ENCODE measurements at regions not wholly inside any gene's neighbourhood (a gene's known extent, or its start where the extent isn't known, plus 50 kb on each side); places are given as distances from the start of the nearest gene placed in this dataset.

GRCh38 chr12:58189030-58189429 is 247.7 kb downstream of the ATP23 start:
- WGBS (ENCODE audit: insufficient coverage): no CpG with 5 or more reads among the region's 1 CpG
- H3K27ac Mint-ChIP-seq: no peak overlapping the region
- no peaks in the 10 kb centered on the region for H3K36me3 Mint-ChIP-seq
- Histone ChIP-seq H3K9me3 (no peaks in the 10 kb centered on the region), H3K4me3 (ENCODE audit: control insufficient read depth in 1 of 2, extremely low read depth in 1 of 2, low read length in 1 of 2) (no peak overlapping the region), H3K27me3 (replicated peaks in 1 of 2; ENCODE audit: control insufficient read depth in 2 of 2, extremely low read depth in 1 of 2, insufficient read depth in 2 of 2, low read length in 1 of 2) (no peaks in the 10 kb centered on the region), H3K4me1 (ENCODE audit: control insufficient read depth in 1 of 2, extremely low read depth in 1 of 2, insufficient read depth in 2 of 2, low read length in 2 of 2) (no peaks in the 10 kb centered on the region), H3K27ac (ENCODE audit: low read length) (no peak overlapping the region), H3K36me3 (ENCODE audit: control insufficient read depth in 2 of 2, extremely low read depth in 1 of 2, insufficient read depth in 1 of 2, low read length in 1 of 2) (no peaks in the 10 kb centered on the region)
- H3K27me3 Mint-ChIP-seq: peaks cover 4 to 8% of the 10 kb centered on the region in 2 donors
- H3K4me3 Mint-ChIP-seq: no peak overlapping the region
- no peak for ATAC-seq (replicated peaks in 1 of 4)
- no peaks in the 10 kb centered on the region for H3K4me1 Mint-ChIP-seq
- no peak for DNase-seq
- ChIA-PET POLR2A (no interaction called here), CTCF (no interaction called here)
- peaks cover 0 to 16% (median 8%) of the 10 kb centered on the region in 3 donors for H3K9me3 Mint-ChIP-seq

DNA sequence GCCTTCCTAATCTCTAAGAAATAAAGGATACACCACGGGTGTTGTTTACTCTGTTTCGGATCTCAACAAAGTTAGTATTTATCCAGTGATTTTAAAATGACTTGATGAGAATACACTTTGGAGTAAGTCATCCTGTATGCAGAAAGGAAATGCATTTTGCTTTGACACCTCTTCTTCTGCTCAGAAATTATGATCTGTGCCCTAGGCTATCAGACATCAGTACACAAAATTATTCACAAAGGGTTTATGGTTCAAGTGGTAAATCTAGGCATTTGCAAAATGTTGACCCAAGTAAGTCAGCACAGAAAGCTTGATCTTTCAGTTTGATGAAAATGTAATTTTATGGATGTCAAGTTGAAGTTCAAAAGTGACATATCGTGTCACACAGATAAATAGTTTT is 248.5 kb downstream of the ATP23 start:
- CTCF ChIA-PET: no interaction called here
- no CpG with 5 or more reads among the region's 3 CpGs for WGBS (ENCODE audit: insufficient coverage)

DNA sequence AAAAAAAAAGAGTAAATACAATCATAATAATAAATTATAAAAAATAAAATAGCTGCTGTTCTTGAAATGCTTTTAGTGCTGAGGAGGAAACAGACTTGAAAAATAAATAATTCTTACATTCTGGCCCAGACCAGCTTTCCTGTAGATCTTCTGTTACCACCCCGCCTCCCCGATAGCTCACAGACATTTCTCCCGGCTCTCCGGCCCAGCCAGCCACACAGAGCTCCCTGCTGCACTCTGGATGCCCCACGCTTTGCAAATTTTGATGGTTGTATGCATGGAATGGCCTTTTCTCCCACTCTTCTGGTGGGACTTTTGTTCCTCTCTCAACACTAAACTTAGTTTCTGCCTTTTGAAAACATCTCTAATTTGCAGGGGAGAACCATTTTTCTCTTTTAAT is 249.3 kb downstream of the ATP23 start:
- Histone ChIP-seq H3K9me3 (no peaks in the 10 kb centered on the region), H3K36me3 (ENCODE audit: control insufficient read depth in 2 of 2, extremely low read depth in 1 of 2, insufficient read depth in 1 of 2, low read length in 1 of 2) (no peaks in the 10 kb centered on the region), H3K4me1 (ENCODE audit: control insufficient read depth in 1 of 2, extremely low read depth in 1 of 2, insufficient read depth in 2 of 2, low read length in 2 of 2) (no peaks in the 10 kb centered on the region), H3K4me3 (ENCODE audit: control insufficient read depth in 1 of 2, extremely low read depth in 1 of 2, low read length in 1 of 2) (no peak overlapping the region), H3K27ac (ENCODE audit: low read length) (no peak overlapping the region), H3K27me3 (replicated peaks in 1 of 2; ENCODE audit: control insufficient read depth in 2 of 2, extremely low read depth in 1 of 2, insufficient read depth in 2 of 2, low read length in 1 of 2) (no peaks in the 10 kb centered on the region)
- H3K4me3 Mint-ChIP-seq: no peak overlapping the region
- ChIA-PET CTCF (interaction anchor here in 1 of 2 donors (0.5 kb wide), 1 partner anchor 65 kb away, joined by 3 read pairs; no protein-coding TSS in a partner anchor), POLR2A (no interaction called here)
- H3K27ac Mint-ChIP-seq: no peak overlapping the region
- DNase-seq (no peak), ATAC-seq (replicated peaks in 1 of 4) (no peak)
- no peaks in the 10 kb centered on the region for H3K36me3 Mint-ChIP-seq
- H3K4me1 Mint-ChIP-seq: no peaks in the 10 kb centered on the region
- peaks cover under 1 to 12% of the 10 kb centered on the region in 2 donors for H3K27me3 Mint-ChIP-seq
- peaks cover 0 to 13% (median 8%) of the 10 kb centered on the region in 3 donors for H3K9me3 Mint-ChIP-seq
- WGBS (ENCODE audit: insufficient coverage): no CpG with 5 or more reads among the region's 5 CpGs

More for the DNA sequence above, 248.5 kb downstream of the ATP23 start:
- no peaks in the 10 kb centered on the region for H3K36me3 Mint-ChIP-seq
- Histone ChIP-seq H3K4me3 (ENCODE audit: control insufficient read depth in 1 of 2, extremely low read depth in 1 of 2, low read length in 1 of 2) (no peak overlapping the region), H3K36me3 (ENCODE audit: control insufficient read depth in 2 of 2, extremely low read depth in 1 of 2, insufficient read depth in 1 of 2, low read length in 1 of 2) (no peaks in the 10 kb centered on the region), H3K27ac (ENCODE audit: low read length) (no peak overlapping the region), H3K9me3 (no peaks in the 10 kb centered on the region), H3K4me1 (ENCODE audit: control insufficient read depth in 1 of 2, extremely low read depth in 1 of 2, insufficient read depth in 2 of 2, low read length in 2 of 2) (no peaks in the 10 kb centered on the region), H3K27me3 (replicated peaks in 1 of 2; ENCODE audit: control insufficient read depth in 2 of 2, extremely low read depth in 1 of 2, insufficient read depth in 2 of 2, low read length in 1 of 2) (no peaks in the 10 kb centered on the region)
- peaks cover 4 to 8% of the 10 kb centered on the region in 2 donors for H3K27me3 Mint-ChIP-seq
- H3K9me3 Mint-ChIP-seq: peaks cover 0 to 16% (median 8%) of the 10 kb centered on the region in 3 donors
- POLR2A ChIA-PET: no interaction called here
- H3K4me3 Mint-ChIP-seq: no peak overlapping the region
- DNase-seq (no peak), ATAC-seq (replicated peaks in 1 of 4) (no peak)
- no peaks in the 10 kb centered on the region for H3K4me1 Mint-ChIP-seq
- no peak overlapping the region for H3K27ac Mint-ChIP-seq

DNA sequence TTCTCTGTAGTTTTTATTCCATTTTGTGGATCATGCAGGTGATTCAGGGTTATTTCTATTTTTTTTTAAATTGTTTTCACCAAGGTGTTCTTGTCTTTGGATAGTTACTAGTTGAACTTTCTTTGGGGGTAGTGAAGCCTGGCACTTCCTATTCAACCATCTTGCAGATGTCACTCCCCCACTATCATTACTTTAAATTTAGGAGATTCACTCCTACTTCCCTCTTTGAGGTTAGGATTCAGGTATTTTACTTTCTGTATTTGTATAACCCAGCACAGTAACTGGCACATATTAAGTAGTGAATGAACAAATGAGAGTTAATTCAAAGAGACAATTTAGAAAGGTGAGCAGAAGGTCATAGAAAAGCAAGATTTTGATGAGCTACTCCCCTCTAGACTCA is 255.6 kb downstream of the ATP23 start:
- Histone ChIP-seq H3K4me1 (ENCODE audit: control insufficient read depth in 1 of 2, extremely low read depth in 1 of 2, insufficient read depth in 2 of 2, low read length in 2 of 2) (no peaks in the 10 kb centered on the region), H3K9me3 (no peaks in the 10 kb centered on the region), H3K27ac (ENCODE audit: low read length) (no peak overlapping the region), H3K36me3 (ENCODE audit: control insufficient read depth in 2 of 2, extremely low read depth in 1 of 2, insufficient read depth in 1 of 2, low read length in 1 of 2) (no peaks in the 10 kb centered on the region), H3K27me3 (replicated peaks in 1 of 2; ENCODE audit: control insufficient read depth in 2 of 2, extremely low read depth in 1 of 2, insufficient read depth in 2 of 2, low read length in 1 of 2) (no peaks in the 10 kb centered on the region), H3K4me3 (ENCODE audit: control insufficient read depth in 1 of 2, extremely low read depth in 1 of 2, low read length in 1 of 2) (no peak overlapping the region)
- DNase-seq (no peak), ATAC-seq (replicated peaks in 1 of 4) (no peak)
- Mint-ChIP-seq H3K9me3 (no peaks in the 10 kb centered on the region), H3K27me3 (peaks cover 28 to 40% of the 10 kb centered on the region in 2 donors), H3K4me1 (no peaks in the 10 kb centered on the region), H3K36me3 (no peaks in the 10 kb centered on the region), H3K4me3 (no peak overlapping the region), H3K27ac (no peak overlapping the region)
- ChIA-PET POLR2A (no interaction called here), CTCF (no interaction called here)

- ChIA-PET POLR2A (no interaction called here), CTCF (no interaction called here)
- peaks cover 0 to 3% (median 0%) of the 10 kb centered on the region in 3 donors for H3K4me1 Mint-ChIP-seq
- no peak for DNase-seq
- WGBS (ENCODE audit: insufficient coverage): 71% methylated on average over 2 of the region's 3 CpGs
- no peaks in the 10 kb centered on the region for H3K9me3 Mint-ChIP-seq
- no peak for ATAC-seq (replicated peaks in 1 of 4)
- H3K27ac Mint-ChIP-seq: no peak overlapping the region
- H3K27ac ChIP-seq (ENCODE audit: low read length): no peak overlapping the region
- no peaks in the 10 kb centered on the region for H3K36me3 Mint-ChIP-seq
- H3K27me3 ChIP-seq (replicated peaks in 1 of 2; ENCODE audit: control insufficient read depth in 2 of 2, extremely low read depth in 1 of 2, insufficient read depth in 2 of 2, low read length in 1 of 2): no peaks in the 10 kb centered on the region
- H3K4me3 ChIP-seq (ENCODE audit: control insufficient read depth in 1 of 2, extremely low read depth in 1 of 2, low read length in 1 of 2): no peak overlapping the region
- H3K4me1 ChIP-seq (ENCODE audit: control insufficient read depth in 1 of 2, extremely low read depth in 1 of 2, insufficient read depth in 2 of 2, low read length in 2 of 2): no peaks in the 10 kb centered on the region
- H3K4me3 Mint-ChIP-seq: no peak overlapping the region
- no peaks in the 10 kb centered on the region for H3K9me3 ChIP-seq
- peaks cover 25% of the 10 kb centered on the region in 2 donors for H3K27me3 Mint-ChIP-seq
- no peaks in the 10 kb centered on the region for H3K36me3 ChIP-seq (ENCODE audit: control insufficient read depth in 2 of 2, extremely low read depth in 1 of 2, insufficient read depth in 1 of 2, low read length in 1 of 2)
Measured at GRCh38 chr12:58202933-58203718, 261.8 kb downstream of the ATP23 start.

DNA sequence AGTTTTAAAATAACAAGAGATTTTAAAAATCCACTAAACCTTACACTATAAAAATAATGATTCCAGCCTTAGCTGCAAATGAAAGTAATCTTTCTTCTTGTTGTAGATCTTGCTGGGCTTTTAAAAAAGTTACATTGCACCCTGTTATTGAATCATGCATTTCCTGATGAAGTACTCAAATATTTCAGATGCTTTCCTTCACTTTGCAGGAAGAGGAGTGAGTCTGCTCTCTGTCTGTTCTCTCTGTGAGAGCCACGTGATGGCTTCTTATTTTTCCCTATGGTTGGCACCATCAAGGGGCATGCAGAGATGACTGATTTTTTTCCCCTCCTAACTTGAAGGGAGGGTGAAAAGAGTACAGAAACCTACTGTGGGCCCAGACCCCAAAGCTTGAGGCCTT is 262.7 kb downstream of the ATP23 start:
- Histone ChIP-seq H3K27ac (ENCODE audit: low read length) (no peak overlapping the region), H3K36me3 (ENCODE audit: control insufficient read depth in 2 of 2, extremely low read depth in 1 of 2, insufficient read depth in 1 of 2, low read length in 1 of 2) (no peaks in the 10 kb centered on the region), H3K9me3 (no peaks in the 10 kb centered on the region), H3K4me3 (ENCODE audit: control insufficient read depth in 1 of 2, extremely low read depth in 1 of 2, low read length in 1 of 2) (no peak overlapping the region), H3K4me1 (ENCODE audit: control insufficient read depth in 1 of 2, extremely low read depth in 1 of 2, insufficient read depth in 2 of 2, low read length in 2 of 2) (no peaks in the 10 kb centered on the region), H3K27me3 (replicated peaks in 1 of 2; ENCODE audit: control insufficient read depth in 2 of 2, extremely low read depth in 1 of 2, insufficient read depth in 2 of 2, low read length in 1 of 2) (no peaks in the 10 kb centered on the region)
- H3K27ac Mint-ChIP-seq: no peak overlapping the region
- no peaks in the 10 kb centered on the region for H3K36me3 Mint-ChIP-seq
- DNase-seq: no peak
- ChIA-PET CTCF (no interaction called here), POLR2A (no interaction called here)
- no peak for ATAC-seq (replicated peaks in 1 of 4)
- WGBS (ENCODE audit: insufficient coverage): no CpG with 5 or more reads among the region's 1 CpG
- H3K4me1 Mint-ChIP-seq: peaks cover 0 to 3% (median 0%) of the 10 kb centered on the region in 3 donors
- H3K4me3 Mint-ChIP-seq: no peak overlapping the region
- no peaks in the 10 kb centered on the region for H3K9me3 Mint-ChIP-seq
- H3K27me3 Mint-ChIP-seq: peaks cover 17 to 23% of the 10 kb centered on the region in 2 donors

- Mint-ChIP-seq H3K4me1 (peaks cover 0 to 3% (median 0%) of the 10 kb centered on the region in 3 donors), H3K27ac (no peak overlapping the region), H3K4me3 (no peak overlapping the region), H3K36me3 (no peaks in the 10 kb centered on the region), H3K9me3 (no peaks in the 10 kb centered on the region), H3K27me3 (peaks cover 9 to 13% of the 10 kb centered on the region in 2 donors)
- 70% methylated on average over 1 of the region's 3 CpGs for WGBS (ENCODE audit: insufficient coverage)
- Histone ChIP-seq H3K4me3 (ENCODE audit: control insufficient read depth in 1 of 2, extremely low read depth in 1 of 2, low read length in 1 of 2) (no peak overlapping the region), H3K27ac (ENCODE audit: low read length) (no peak overlapping the region), H3K36me3 (ENCODE audit: control insufficient read depth in 2 of 2, extremely low read depth in 1 of 2, insufficient read depth in 1 of 2, low read length in 1 of 2) (no peaks in the 10 kb centered on the region), H3K27me3 (replicated peaks in 1 of 2; ENCODE audit: control insufficient read depth in 2 of 2, extremely low read depth in 1 of 2, insufficient read depth in 2 of 2, low read length in 1 of 2) (no peaks in the 10 kb centered on the region), H3K4me1 (ENCODE audit: control insufficient read depth in 1 of 2, extremely low read depth in 1 of 2, insufficient read depth in 2 of 2, low read length in 2 of 2) (no peaks in the 10 kb centered on the region), H3K9me3 (no peaks in the 10 kb centered on the region)
- POLR2A ChIA-PET: no interaction called here
- no peak for ATAC-seq (replicated peaks in 1 of 4)
- DNase-seq: no peak
- CTCF ChIA-PET: no interaction called here
Measured at GRCh38 chr12:58206876-58207275, 265.5 kb downstream of the ATP23 start.
